ENCODE measurements at regions not wholly inside any gene's neighbourhood (a gene's known extent, or its start where the extent isn't known, plus 50 kb on each side); places are given as distances from the start of the nearest gene placed in this dataset.

DNA sequence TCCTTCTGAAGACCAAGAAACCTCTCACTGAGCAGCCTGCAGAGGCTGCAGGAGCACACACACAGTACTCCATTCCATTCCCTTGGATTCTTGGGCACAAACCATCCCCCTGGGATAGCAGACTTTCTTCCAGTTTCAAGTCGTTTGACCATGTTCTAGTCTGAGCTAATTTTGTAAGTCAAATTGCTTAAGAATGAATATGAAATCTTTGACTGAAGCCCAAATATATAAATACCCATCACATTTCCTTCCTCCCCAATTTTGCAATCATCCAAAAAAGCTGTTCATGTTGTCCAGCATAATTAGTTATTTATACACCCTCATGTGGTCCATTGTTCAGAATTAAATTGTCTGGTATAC lies 231.2 kb upstream of the TPRG1 start:
- FAIRE-seq (no peak), DNase-seq (ENCODE audit: low spot score) (no peak)

DNA sequence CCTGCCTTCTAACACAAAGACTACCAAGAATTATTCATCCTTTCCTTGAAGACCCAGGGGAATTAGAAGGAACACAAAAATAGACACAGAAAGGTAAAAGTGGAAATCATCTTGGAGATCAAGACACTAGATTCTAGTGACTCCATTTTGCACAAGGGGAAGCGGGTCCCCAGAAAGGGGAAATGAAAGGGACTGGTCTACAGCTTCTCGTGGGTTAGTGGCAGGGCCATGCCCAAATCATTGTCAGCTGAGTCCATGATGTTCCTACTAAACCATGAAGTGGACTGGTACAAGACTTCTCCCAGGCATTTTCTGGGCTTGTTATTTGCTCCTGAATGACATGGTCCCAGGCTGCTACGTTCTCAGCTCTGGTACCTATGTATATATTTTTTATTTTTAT lies 230.7 kb upstream of the TPRG1 start:
- FAIRE-seq, result no peak
- DNase-seq (ENCODE audit: low spot score), result no peak

DNA sequence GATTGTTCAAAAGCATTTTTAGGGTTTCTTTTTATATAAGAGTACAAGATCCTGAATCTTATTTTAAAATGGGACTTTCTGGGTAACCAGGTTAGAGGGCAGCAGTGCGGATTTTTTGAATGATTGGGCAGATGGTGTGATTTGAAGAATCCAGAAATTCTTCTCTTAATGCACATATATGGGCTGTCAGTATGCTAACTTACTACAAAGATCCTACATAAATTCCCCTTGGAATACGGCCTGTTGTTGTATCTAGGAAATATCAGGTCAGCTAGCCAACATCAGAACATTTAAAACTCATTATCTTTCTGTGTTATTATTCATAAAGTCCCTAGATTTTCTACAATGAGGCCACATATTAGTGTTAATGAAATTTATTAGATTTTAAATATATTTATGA lies 229.6 kb upstream of the TPRG1 start:
- FAIRE-seq, result no peak
- DNase-seq (ENCODE audit: low spot score), result no peak

DNA sequence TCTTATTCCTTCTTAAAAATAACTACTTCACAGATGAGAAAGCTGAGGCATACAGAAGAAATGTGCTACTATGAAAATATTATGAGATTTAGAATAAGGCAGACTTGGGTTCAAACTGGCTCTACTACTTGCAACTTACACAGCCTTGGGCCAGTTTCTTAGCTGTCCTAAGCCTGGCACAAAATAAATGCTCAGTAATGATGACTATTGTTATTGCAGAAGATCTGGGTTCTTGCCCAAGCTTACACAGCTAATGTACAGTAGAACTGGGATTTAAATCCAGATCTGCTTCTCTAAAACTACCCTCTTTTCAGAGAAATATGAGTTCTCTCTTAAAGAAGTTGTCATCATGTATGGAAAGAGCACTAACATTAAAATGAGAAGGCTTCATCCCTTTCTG lies 228.2 kb upstream of the TPRG1 start:
- no peak for FAIRE-seq
- DNase-seq (ENCODE audit: low spot score), result no peak

DNA sequence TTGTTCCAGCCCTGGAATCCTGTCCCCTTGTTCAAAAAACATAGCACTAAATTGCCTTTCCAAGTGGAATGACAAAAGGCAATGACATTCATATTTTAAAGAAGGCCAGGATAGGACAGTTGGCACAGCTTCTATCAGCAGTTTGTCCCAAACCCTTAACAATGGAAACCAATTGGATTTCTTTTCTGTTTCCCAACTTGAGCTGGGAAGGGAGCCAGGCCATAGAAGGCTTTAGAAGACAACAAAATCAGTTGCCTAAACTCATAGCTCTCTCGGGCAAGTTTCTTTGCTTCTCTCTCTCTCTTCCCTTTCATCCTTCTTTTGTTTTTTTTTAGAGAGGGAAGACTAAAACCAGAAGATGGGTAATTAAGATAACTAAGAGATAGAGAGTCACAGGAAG lies 227.7 kb upstream of the TPRG1 start:
- DNase-seq (ENCODE audit: low spot score) (no peak), FAIRE-seq (no peak)

DNA sequence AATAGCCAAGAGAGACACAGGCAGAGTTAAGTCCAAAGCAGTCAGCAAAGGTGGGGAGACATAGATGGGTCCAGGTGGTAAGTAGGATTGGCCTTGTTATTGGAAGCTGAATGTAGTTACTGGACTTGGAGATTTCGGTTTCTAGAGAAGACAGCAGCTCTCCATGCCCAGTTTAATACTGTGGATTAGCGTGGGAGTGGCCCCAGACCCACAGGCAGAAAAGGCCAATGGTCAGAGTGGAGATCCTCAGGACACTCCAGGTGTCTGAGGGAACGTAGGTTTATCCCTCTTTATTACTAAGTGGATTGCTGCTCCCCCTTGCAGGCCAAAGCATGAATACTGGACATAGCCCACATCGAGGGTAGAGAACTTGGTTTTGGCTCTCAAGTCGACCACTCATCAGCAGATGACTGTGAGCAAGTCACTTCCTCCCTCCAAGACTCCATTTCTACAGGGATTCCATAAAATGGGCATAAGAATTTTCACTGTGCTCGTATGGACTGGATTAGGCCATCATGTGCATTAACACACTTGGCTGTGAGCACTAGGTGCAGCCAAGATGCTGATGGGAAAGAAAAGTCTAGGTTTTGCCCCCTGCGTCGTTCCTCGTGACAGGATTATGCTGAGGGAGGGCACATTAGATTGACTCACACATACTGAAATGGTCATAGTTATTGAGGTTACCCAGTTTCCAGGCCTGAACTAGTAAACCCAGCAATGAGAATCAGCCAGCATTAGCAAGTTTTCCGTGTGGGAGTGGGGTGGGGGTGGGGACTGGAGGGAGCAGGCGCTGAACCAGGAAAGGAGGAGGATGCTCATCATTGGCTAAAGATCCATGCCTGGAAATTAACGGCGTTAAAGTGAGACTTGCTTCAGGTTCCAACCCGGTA lies 225.2 kb upstream of the TPRG1 start:
- FAIRE-seq (no peak), DNase-seq (ENCODE audit: low spot score) (no peak)

DNA sequence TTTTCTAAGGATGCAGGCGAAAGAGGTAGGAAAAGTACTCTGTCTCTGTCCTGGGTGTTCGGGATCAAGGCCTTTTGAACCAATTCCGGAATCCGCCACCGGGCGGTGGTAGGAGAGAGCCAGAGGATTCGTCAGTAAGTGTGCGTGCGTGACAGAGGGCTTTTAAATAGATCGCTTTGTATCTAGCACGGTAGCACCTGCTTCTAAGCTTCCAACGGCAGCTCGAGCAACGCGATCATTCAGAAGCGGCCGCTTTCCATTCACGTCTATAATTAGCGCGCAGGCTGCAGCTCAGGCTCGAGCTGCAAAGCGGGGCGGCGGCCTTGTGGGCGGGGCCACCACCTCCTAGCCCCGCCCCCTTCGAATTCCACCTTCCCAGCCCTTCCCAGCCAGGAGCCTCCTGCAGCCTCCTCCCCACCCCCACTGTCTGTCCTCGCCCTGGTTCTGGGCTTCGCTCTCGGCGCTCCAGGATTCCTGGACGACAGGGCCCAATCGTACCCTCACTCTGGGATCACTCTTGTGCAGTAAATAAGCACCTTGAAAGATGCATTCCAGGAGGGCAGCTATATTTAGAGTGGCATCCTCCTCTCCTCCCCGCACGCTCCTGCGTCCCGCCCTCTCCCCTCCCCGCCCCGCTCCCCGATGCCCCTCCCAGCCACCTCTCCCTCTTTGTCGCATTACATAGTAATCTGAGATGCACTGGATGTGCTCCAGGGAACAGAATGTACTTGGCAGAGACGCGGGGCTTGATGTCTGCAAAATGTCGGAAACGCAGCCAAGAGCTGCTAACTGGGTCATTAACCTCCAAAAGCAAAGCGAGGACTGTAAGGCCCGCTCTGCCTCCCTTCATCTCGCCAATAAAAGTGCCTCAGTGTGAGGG lies 224.1 kb upstream of the TPRG1 start:
- peak; percentile 65 for DNase-seq (ENCODE audit: low spot score)
- no peak for FAIRE-seq

DNA sequence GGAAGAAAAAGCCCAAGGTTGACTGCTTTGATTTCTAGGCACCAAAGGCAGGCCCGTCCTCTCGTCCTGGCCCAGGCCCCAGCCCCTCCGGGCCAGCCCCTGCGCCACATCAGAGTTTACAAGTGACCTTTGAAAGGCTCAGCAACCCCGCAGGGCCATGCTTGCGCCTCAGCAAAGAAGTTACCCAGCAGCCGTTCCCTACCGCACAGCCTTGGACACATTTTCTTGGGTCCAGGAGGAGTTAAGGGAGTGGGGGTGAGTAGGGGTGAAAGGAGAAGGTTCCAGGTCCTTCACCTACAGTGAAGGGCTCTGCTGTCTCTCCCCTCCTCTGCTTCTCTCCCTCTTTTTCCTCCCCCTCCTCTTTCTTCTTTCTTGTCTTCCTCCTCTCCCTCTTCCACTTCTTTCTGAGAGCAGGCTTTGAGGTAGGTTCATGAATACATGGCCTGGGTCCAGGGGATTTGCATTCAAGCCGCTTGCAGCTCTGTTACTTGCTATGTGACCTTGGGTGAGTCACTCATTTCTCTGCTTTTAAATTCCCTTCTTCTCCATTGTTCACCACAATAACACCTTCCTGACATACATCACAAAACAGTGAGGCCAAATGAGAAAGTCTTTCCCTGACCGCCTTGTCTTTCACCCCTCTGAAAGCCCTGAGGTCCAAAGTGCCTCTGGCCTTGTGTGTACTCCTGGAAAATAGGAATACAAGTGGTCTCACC lies 223.3 kb upstream of the TPRG1 start:
- peak; percentile 75 for DNase-seq (ENCODE audit: low spot score)
- FAIRE-seq, result peak; percentile 66

DNA sequence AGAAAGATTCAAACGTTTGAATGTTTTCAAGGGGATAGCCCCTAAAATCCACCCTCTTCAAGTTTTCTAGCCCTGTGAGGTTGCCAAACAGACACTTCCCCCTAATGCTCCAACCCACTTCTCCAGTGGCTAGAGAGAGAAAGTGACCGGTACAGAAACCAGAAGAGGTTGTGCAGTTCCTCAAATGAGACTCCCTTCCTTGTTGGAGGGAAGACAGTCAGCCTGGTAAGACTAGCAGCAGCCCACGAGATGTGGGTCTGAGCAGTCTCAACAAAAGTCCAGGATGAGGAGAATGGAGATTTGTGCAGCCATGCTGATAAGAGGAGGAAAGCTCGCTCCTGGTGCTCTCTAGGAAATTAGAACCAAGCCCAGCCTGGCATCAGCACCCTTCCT lies 222.8 kb upstream of the TPRG1 start:
- FAIRE-seq, result no peak
- DNase-seq (ENCODE audit: low spot score), result no peak

DNA sequence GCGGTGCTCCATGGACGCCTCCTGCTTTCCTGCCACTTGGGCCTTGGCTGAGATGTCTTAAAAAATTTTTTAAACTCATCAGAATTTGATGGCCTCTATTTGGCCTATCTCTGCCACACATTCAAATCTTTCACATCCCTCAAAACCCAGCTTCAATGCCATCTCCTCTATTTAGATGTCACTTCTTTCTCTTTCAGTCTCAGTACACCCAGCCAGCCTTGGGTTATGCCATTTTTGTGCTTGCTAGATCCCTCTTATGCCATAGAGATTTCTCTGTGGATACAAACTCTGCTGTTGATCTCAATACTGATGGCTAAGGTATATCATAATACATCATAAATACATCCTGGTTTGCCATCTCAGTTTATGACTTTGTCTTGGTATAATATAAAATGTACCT lies 222.3 kb upstream of the TPRG1 start:
- DNase-seq (ENCODE audit: low spot score) (no peak), FAIRE-seq (no peak)

DNA sequence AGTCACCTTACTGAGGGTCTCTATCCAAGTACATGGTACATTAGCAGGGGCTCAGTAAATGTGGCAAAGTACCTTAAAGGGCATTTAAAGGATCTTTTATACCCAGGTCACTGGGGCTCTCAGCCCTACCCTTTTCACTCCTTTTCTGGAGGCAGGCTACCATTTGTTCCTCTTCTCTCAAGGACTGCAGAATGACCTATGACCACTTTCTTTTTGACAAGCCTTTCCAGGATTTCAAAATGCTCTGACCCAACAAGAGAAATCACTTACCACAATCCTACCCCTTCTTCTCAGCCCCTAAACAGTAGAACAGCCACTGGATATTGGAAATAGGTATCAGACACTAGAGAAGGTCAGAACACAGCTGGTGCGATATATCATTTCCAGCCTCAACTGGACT lies 221.8 kb upstream of the TPRG1 start:
- DNase-seq (ENCODE audit: low spot score) (no peak), FAIRE-seq (no peak)

DNA sequence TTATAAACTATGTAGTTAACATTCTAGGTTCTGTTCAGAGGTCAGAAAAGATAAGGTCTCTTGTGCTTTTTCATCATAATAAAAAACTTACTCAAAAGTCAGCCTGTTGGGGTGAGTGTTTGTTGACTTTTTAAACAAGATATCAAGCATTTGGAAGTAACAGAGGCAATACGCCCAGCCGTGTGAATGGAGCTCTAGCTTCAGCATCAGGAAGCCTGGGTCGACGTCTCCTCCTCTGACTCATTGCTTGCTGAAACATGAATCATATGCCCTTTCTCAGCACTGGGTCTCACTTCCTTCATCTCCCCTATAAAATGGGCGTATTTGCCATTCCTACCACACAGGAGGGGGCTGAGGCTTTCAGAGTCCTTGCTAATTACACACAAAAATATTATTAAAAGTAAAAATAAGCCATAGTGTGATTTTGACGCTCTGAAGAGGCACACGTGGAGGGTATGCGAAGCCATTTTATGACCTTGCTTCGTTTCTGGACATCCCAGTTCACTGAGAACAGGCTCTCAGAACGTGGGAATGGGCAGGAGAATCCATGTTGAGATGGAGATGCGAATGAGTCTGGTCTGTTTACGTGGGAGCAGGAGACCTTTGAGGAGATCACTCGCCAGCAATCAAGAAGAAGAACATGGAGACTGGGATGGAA lies 220.8 kb upstream of the TPRG1 start:
- FAIRE-seq (peak; percentile 88), DNase-seq (ENCODE audit: low spot score) (peak; percentile 87)

DNA sequence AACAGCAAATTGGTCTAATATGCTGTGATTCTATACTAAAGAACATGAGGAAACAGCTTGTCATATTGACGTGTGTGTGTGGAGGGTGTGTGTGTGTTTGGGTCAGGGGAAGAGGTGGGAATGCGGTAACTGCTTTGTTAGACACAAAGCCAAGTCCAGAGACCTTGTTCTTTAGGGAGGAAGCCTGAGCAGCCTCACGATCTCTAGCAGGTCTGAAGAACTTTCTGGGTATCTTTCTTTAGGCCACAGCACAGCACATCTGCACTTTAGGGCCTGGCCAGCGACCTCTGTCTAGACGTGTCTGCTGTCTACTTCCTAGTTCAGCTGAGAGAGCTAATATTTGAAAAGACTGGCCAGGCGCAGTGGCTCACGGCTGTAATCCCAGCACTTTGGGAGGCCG lies 220.0 kb upstream of the TPRG1 start:
- FAIRE-seq (no peak), DNase-seq (ENCODE audit: low spot score) (no peak)

DNA sequence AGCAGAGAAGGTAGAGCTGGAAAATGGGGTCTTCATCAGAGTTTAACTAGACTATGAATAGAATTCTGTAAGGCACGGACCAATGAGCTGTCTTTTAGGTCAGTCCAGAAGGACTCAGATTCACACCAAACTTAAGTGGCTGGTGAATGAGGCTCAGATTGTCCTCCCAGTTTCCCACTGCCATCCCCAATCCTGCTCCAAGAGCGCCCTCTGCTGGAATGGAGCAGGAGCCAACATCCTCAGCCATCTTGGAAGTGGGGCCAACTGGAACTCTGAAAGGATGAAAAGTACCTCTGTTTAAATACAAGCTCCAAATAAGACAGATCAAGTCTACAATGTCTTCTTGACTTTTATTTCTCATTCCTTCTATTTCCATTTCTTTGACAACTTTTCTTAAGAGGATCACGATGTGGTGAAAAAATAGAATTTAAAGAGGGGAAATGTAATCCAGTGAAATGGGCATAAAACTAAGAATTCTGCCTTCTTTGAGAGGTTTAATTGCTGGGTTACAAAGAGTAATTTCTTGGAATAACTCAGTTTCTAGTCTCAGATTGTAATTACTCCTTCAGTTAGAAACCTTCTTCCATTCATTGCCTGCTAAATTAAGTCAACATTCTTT lies 217.1 kb upstream of the TPRG1 start:
- DNase-seq (ENCODE audit: low spot score), result peak; percentile 55
- peak; percentile 74 for FAIRE-seq

DNA sequence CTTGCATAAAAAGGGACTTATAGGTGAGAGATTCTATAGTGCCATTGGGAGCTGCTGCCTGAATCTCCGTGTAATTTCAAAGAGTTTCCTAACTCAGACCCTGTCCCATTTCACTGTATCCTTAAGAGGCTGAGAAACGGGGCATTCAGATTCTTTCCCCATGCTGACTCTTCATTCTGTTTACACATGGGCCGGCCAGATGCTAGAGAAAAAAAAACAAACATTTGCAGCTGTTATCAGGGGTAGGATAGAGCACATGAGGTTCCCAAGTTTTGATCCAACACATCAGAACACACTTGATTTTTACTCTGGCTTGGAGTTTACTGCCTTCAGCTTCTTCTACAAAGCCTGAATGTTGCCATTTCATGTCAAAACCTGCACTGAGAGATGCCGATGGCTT lies 215.9 kb upstream of the TPRG1 start:
- FAIRE-seq, result no peak
- DNase-seq (ENCODE audit: low spot score), result no peak

DNA sequence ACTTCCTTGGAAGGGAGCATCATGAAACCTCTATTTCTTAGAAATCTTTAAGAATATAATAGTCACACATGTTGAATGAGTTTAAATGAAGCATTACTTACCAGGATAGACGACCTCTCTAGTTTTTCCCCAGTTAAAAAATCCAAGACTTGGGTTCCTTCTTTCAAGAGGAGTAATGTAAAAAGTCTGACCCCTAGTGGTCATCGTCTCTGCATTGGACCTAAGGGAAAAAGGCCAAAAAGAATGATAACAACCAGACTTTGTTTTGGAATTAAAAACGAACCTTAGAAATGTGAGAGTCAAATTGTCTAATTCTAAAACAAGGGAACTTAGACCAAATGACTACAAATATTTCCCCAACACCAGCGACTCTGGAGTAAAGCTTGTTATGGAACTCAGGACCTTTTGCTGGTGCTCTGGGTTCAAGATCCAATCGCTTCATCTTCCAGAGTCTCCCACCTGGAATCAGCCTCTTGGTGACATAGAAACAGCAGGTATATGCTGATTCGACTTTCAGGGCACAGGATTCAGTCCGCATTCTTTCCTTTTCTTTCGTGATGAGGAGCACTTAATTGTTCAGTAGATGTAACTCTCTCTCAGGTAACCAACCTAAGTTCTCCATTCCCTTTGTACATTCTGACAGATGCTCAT lies 214.8 kb upstream of the TPRG1 start:
- peak; percentile 78 for FAIRE-seq
- peak; percentile 29 for DNase-seq (ENCODE audit: low spot score)

DNA sequence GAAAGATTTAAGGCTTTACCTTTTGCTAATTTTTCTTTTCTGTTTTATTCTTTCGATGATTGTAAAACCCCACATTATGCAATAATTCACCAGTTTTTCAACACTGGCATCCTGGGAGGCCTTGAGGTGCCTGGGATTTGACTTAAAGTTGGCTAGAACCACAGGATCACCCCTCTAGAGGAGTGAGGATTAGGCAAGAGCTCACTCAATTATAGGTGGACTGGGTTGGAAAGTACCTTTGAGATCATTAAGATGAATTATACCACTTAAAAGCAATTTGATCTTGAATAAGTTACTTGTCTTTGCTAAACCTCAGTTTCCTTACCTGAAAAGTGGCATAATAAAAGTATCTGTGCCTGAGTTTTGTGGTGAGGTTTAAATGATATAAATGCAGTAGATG lies 212.8 kb upstream of the TPRG1 start:
- FAIRE-seq, result no peak
- DNase-seq (ENCODE audit: low spot score), result no peak

DNA sequence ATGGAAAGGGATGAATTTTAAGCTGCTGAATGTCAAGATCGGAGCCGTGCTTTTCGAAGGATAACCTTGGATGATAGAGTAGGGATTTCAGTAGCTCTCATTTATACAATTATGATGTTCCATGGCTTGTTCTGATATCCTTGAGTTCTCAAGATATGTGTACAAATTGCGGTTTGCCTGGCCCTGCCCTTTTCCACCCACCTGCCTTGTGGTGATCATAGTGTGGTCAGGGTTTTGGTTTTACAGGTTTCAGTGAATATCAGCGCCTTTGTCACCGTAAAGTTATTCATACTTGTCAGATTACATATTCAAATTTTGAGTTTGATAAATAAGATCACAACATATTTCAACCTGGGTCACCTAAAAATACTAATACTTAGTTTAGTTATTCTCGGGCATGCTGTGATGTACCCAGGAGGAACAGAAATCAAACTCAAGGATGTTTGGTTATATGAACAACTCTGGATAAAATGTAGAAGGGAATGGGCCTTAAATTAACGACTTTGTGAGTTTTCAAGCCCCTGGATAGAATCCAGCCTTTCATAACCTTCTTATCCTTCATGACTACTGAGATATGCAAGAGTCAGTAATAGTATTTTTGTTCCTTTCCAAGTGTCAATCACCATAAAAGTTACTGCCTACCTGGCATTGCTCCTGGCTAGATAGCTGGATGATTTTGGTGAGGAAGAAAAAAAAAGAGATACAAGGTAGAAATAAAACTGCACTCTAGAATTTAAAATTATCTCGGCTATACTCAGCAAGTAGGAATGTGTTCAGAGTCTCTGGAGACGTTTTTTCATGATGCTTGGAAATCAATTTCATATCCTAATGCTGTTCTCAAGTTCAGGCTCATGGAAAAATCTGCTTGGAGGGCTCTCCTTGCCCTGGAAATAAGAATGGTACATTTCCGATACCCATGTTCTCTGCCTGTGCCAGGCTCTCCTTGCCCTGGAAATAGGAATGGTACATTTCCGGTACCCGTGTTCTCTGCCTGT lies 209.2 kb upstream of the TPRG1 start:
- DNase-seq (ENCODE audit: low spot score) (no peak), FAIRE-seq (no peak)

DNA sequence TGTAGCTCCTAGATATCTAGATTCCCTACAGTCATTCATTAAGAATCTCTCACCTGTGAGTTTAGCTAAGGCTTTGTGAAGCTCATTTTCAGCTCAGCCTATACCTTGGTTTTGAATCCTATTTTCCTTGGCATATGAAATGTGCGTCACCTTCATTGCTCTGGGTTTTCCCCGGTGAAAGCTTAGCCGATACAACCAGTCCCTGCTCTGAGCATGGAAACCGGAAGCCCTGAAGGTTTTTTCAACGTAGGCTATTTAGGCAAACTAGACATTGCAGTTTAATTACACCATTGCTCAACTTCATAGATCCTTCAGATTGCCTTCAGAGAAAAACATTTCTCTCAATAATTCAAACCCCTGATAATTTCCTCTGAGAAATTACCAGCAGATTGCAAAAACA lies 206.8 kb upstream of the TPRG1 start:
- FAIRE-seq, result no peak
- DNase-seq (ENCODE audit: low spot score), result no peak

All from RCC 7860 (cell line).